PC-3 (cell line): ENCODE measurements at regions not wholly inside any gene's neighbourhood (a gene's known extent, or its start where the extent isn't known, plus 50 kb on each side); places are given as distances from the start of the nearest gene placed in this dataset.

ENCODE experiments used
- CTCF ChIP-seq: fragments of 300-600 bp; sonication (generic); conservative IDR thresholded peaks from 2 replicates; pipeline ENCODE4 v1.5.1; 2017; ENCODE audit warnings: antibody characterized with exemption, low read depth, mild to moderate bottlenecking, low read length
- EZH2phosphoT487 ChIP-seq: fragments of 300-600 bp; sonication (generic); IDR thresholded peaks from 2 replicates; pipeline ENCODE4 v1.6.1; 2018; ENCODE audit warnings: mild to moderate bottlenecking, antibody characterized with exemption, low read length, borderline replicate concordance

- TF ChIP-seq CTCF (no peak), EZH2phosphoT487 (no peak)
Observed at GRCh38 chr9:89958086-89958485, 353.3 kb downstream of the GADD45G start.
